ENCODE measurements at regions not wholly inside any gene's neighbourhood (a gene's known extent, or its start where the extent isn't known, plus 50 kb on each side); places are given as distances from the start of the nearest gene placed in this dataset.

DNA sequence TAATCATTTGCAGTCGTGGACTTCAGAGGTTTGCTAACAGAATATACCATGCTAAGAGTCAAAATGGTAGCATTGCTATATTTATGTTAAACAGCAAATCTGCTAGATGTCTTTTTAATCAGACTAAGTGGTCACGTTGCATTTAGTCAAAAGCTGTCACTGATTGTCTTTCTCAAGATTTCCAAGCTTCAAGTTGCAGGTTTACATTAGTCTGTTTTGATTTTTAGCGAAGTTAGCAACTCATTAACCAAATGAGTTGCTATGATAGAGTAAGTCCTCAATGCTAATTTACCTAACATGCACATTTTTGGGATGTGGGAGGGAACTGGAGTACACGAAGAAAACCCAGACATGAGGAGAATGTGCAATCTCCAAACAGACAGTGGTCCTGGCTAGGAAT, 653.2 kb downstream of the TNS3 start:
- no peak overlapping the region for H3K27ac ChIP-seq (ENCODE audit: low read length, poor library complexity, severe bottlenecking)
- WGBS, result 53% methylated on average over 3 of the region's 4 CpGs

DNA sequence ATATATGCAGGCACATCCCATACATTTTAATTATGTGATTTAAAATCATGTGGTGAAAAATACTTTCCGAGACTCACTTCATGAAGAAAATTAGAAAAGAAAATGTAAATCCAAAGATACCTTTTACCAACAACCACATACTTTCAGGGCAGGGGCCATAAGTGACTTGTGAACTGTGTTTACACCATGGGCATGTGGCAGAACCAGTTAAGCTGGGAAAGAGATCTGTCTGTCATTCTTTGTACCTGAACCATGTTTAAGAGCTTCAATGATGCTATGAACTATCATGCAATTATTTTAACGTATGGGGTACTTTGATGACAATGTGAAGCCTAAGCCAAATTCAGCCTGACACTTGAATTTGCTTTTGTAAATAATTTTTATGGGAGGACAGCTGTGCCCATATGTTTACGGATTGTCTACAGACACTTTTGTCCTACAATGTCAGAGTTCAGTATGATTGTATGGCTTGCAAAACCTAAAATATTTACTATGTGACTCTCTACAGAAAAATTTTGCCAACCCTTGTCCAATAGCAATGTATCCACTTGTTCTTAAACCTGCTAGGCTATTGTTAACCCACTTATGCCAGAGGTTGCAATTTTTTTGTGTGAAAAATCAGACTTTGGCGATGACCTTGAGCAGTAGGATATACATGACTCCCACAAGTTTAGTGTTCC, 654.6 kb downstream of the TNS3 start:
- no peaks in the 10 kb centered on the region for H3K36me3 ChIP-seq (ENCODE audit: control insufficient read depth in 1 of 2, insufficient read depth in 2 of 2, low read depth in 1 of 2, low read length in 2 of 2)
- DNase-seq, result no peak
- no peak overlapping the region for H2BK5ac ChIP-seq (ENCODE audit: low read depth, low read length, poor library complexity, severe bottlenecking)
- H2AFZ ChIP-seq (ENCODE audit: low read depth, low read length), result no peak overlapping the region
- no peak overlapping the region for H2BK12ac ChIP-seq (ENCODE audit: low read length in 2 of 2)
- H3K4me3 ChIP-seq (ENCODE audit: insufficient read depth in 1 of 2, low read depth in 1 of 2, low read length in 2 of 2), result no peak overlapping the region
- no peaks in the 10 kb centered on the region for H3K27me3 ChIP-seq (ENCODE audit: control insufficient read depth in 1 of 2, insufficient read depth in 1 of 2, low read length in 2 of 2)
- H4K8ac ChIP-seq (ENCODE audit: low read length), result no peak overlapping the region
- H3K4me1 ChIP-seq (ENCODE audit: control insufficient read depth, insufficient read depth, low read depth, low read length), result no peaks in the 10 kb centered on the region
- WGBS, result 82% methylated on average over 3 of the region's 4 CpGs
- peaks cover 3% of the 10 kb centered on the region for H3K9me3 ChIP-seq (ENCODE audit: control insufficient read depth, low read length)
- H3K27ac ChIP-seq (ENCODE audit: low read length, poor library complexity, severe bottlenecking), result no peak overlapping the region
- H3K4me2 ChIP-seq (ENCODE audit: low read length, poor library complexity, severe bottlenecking), result no peak overlapping the region
- H3K79me1 ChIP-seq (replicated peaks; ENCODE audit: low read length, poor library complexity, severe bottlenecking), result no peaks in the 10 kb centered on the region
- H3K4ac ChIP-seq (ENCODE audit: low read depth in 1 of 2, low read length in 2 of 2), result peak overlapping the region in 1 of 2 experiments; percentile 15
- H3K9ac ChIP-seq (ENCODE audit: low read length), result no peak overlapping the region
- H4K91ac ChIP-seq (ENCODE audit: low read length), result no peak overlapping the region
- H3K23ac ChIP-seq (ENCODE audit: low read length in 2 of 2), result no peak overlapping the region
- peak overlapping the region in 1 of 2 experiments; percentile 57 for H3K14ac ChIP-seq (ENCODE audit: low read length in 2 of 2)
- H2AK5ac ChIP-seq (ENCODE audit: low read length, severe bottlenecking), result no peak overlapping the region
- H2BK15ac ChIP-seq (ENCODE audit: low read depth, poor library complexity, severe bottlenecking), result no peak overlapping the region
- H2BK120ac ChIP-seq (ENCODE audit: low read depth, low read length), result no peak overlapping the region
- no peak overlapping the region for H3K18ac ChIP-seq (ENCODE audit: low read depth in 1 of 2, low read length in 2 of 2)

More for the DNA sequence above, 653.2 kb downstream of the TNS3 start:
- H3K4me2 ChIP-seq (ENCODE audit: low read length, poor library complexity, severe bottlenecking), result no peak overlapping the region
- no peak overlapping the region for H3K14ac ChIP-seq (ENCODE audit: low read length in 2 of 2)
- H2BK5ac ChIP-seq (ENCODE audit: low read depth, low read length, poor library complexity, severe bottlenecking), result no peak overlapping the region
- H2BK12ac ChIP-seq (ENCODE audit: low read length in 2 of 2), result no peak overlapping the region
- H3K4me1 ChIP-seq (ENCODE audit: control insufficient read depth, insufficient read depth, low read depth, low read length), result no peaks in the 10 kb centered on the region
- H3K79me1 ChIP-seq (replicated peaks; ENCODE audit: low read length, poor library complexity, severe bottlenecking), result no peaks in the 10 kb centered on the region
- H2BK120ac ChIP-seq (ENCODE audit: low read depth, low read length), result no peak overlapping the region
- H3K36me3 ChIP-seq (ENCODE audit: control insufficient read depth in 1 of 2, insufficient read depth in 2 of 2, low read depth in 1 of 2, low read length in 2 of 2), result no peaks in the 10 kb centered on the region
- no peak for DNase-seq
- no peaks in the 10 kb centered on the region for H3K27me3 ChIP-seq (ENCODE audit: control insufficient read depth in 1 of 2, insufficient read depth in 1 of 2, low read length in 2 of 2)
- no peak overlapping the region for H3K23ac ChIP-seq (ENCODE audit: low read length in 2 of 2)
- H3K9me3 ChIP-seq (ENCODE audit: control insufficient read depth, low read length), result peaks cover 3% of the 10 kb centered on the region
- no peak overlapping the region for H2BK15ac ChIP-seq (ENCODE audit: low read depth, poor library complexity, severe bottlenecking)
- peak overlapping the region; percentile 37 to 52 for H3K18ac ChIP-seq (ENCODE audit: low read depth in 1 of 2, low read length in 2 of 2)
- H3K4ac ChIP-seq (ENCODE audit: low read depth in 1 of 2, low read length in 2 of 2), result no peak overlapping the region
- H2AK5ac ChIP-seq (ENCODE audit: low read length, severe bottlenecking), result no peak overlapping the region
- H4K8ac ChIP-seq (ENCODE audit: low read length), result no peak overlapping the region
- no peak overlapping the region for H3K9ac ChIP-seq (ENCODE audit: low read length)
- no peak overlapping the region for H4K91ac ChIP-seq (ENCODE audit: low read length)
- H2AFZ ChIP-seq (ENCODE audit: low read depth, low read length), result no peak overlapping the region
- no peak overlapping the region for H3K4me3 ChIP-seq (ENCODE audit: insufficient read depth in 1 of 2, low read depth in 1 of 2, low read length in 2 of 2)

DNA sequence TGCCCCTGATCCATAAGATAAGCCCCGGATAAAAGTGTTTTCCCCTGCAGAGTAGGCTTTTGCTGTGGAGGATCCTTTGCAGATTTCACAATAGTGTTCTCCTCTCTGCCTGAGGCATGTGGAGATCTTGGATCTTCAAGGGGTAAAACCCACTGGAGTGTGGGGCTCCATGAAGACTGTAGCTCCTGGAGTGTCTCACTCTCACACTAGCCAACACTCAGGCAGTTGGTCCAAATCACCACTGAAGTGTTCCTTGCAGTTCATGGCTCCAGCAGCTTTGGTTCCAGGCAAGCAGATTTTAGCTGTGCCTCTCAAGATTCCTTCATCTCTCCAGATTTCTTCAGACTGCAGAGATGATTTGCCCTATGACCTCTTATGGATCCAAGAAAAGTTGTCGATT, 665.3 kb downstream of the TNS3 start:
- Histone ChIP-seq H3K27me3 (ENCODE audit: control insufficient read depth in 1 of 2, insufficient read depth in 1 of 2, low read length in 2 of 2) (no peaks in the 10 kb centered on the region), H2BK12ac (ENCODE audit: low read length in 2 of 2) (peak overlapping the region in 1 of 2 experiments; percentile 20), H3K23ac (ENCODE audit: low read length in 2 of 2) (no peak overlapping the region), H3K36me3 (ENCODE audit: control insufficient read depth in 1 of 2, insufficient read depth in 2 of 2, low read depth in 1 of 2, low read length in 2 of 2) (no peaks in the 10 kb centered on the region), H3K14ac (ENCODE audit: low read length in 2 of 2) (no peak overlapping the region), H4K8ac (ENCODE audit: low read length) (peak overlapping the region; percentile 46), H2AK5ac (ENCODE audit: low read length, severe bottlenecking) (no peak overlapping the region), H3K79me1 (replicated peaks; ENCODE audit: low read length, poor library complexity, severe bottlenecking) (no peaks in the 10 kb centered on the region), H2AFZ (ENCODE audit: low read depth, low read length) (no peak overlapping the region), H3K27ac (ENCODE audit: low read length, poor library complexity, severe bottlenecking) (no peak overlapping the region), H2BK15ac (ENCODE audit: low read depth, poor library complexity, severe bottlenecking) (no peak overlapping the region), H3K9ac (ENCODE audit: low read length) (no peak overlapping the region), H3K4me3 (ENCODE audit: insufficient read depth in 1 of 2, low read depth in 1 of 2, low read length in 2 of 2) (no peak overlapping the region), H2BK120ac (ENCODE audit: low read depth, low read length) (no peak overlapping the region), H3K4me2 (ENCODE audit: low read length, poor library complexity, severe bottlenecking) (no peak overlapping the region), H2BK5ac (ENCODE audit: low read depth, low read length, poor library complexity, severe bottlenecking) (no peak overlapping the region), H3K4ac (ENCODE audit: low read depth in 1 of 2, low read length in 2 of 2) (no peak overlapping the region), H4K91ac (ENCODE audit: low read length) (no peak overlapping the region), H3K9me3 (ENCODE audit: control insufficient read depth, low read length) (no peaks in the 10 kb centered on the region), H3K4me1 (ENCODE audit: control insufficient read depth, insufficient read depth, low read depth, low read length) (no peaks in the 10 kb centered on the region), H3K18ac (ENCODE audit: low read depth in 1 of 2, low read length in 2 of 2) (no peak overlapping the region)
- DNase-seq, result no peak
- WGBS, result 70% methylated on average over 2 of the region's 2 CpGs

DNA sequence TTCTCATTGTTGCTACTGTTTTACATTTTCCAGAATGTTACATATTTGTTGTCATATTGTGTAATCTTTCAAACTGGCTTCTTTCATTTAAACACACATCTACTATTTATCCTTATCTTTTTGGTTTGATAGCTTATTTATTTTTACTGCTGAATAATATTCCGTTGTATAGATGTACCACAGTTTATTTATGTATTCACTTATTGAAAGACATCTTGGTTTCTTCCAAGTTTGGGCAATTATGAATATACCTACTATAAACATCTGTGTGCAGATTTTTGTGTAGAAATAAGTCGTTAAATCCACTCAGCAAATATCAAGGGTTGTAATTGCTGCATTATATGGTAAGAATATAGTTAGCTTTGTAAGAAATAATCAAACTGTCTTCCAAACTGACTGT, 669.2 kb downstream of the TNS3 start:
- Histone ChIP-seq H4K8ac (ENCODE audit: low read length) (no peak overlapping the region), H3K9ac (ENCODE audit: low read length) (no peak overlapping the region), H3K27me3 (ENCODE audit: control insufficient read depth in 1 of 2, insufficient read depth in 1 of 2, low read length in 2 of 2) (no peaks in the 10 kb centered on the region), H3K9me3 (ENCODE audit: control insufficient read depth, low read length) (no peaks in the 10 kb centered on the region), H3K79me1 (replicated peaks; ENCODE audit: low read length, poor library complexity, severe bottlenecking) (no peaks in the 10 kb centered on the region), H3K23ac (ENCODE audit: low read length in 2 of 2) (no peak overlapping the region), H2BK15ac (ENCODE audit: low read depth, poor library complexity, severe bottlenecking) (no peak overlapping the region), H3K14ac (ENCODE audit: low read length in 2 of 2) (no peak overlapping the region), H3K36me3 (ENCODE audit: control insufficient read depth in 1 of 2, insufficient read depth in 2 of 2, low read depth in 1 of 2, low read length in 2 of 2) (no peaks in the 10 kb centered on the region), H2BK5ac (ENCODE audit: low read depth, low read length, poor library complexity, severe bottlenecking) (no peak overlapping the region), H3K4me1 (ENCODE audit: control insufficient read depth, insufficient read depth, low read depth, low read length) (peaks cover 3% of the 10 kb centered on the region), H3K4me2 (ENCODE audit: low read length, poor library complexity, severe bottlenecking) (no peak overlapping the region), H4K91ac (ENCODE audit: low read length) (no peak overlapping the region), H2AFZ (ENCODE audit: low read depth, low read length) (no peak overlapping the region), H2BK120ac (ENCODE audit: low read depth, low read length) (no peak overlapping the region), H3K4ac (ENCODE audit: low read depth in 1 of 2, low read length in 2 of 2) (no peak overlapping the region), H2BK12ac (ENCODE audit: low read length in 2 of 2) (no peak overlapping the region), H3K18ac (ENCODE audit: low read depth in 1 of 2, low read length in 2 of 2) (no peak overlapping the region), H3K27ac (ENCODE audit: low read length, poor library complexity, severe bottlenecking) (no peak overlapping the region), H2AK5ac (ENCODE audit: low read length, severe bottlenecking) (no peak overlapping the region), H3K4me3 (ENCODE audit: insufficient read depth in 1 of 2, low read depth in 1 of 2, low read length in 2 of 2) (no peak overlapping the region)
- WGBS, result no CpG with 5 or more reads among the region's 2 CpGs
- DNase-seq, result no peak

Data from mesenchymal stem cell (in vitro differentiated cells and primary cell).